ENCODE measurements at regions not wholly inside any gene's neighbourhood (a gene's known extent, or its start where the extent isn't known, plus 50 kb on each side); places are given as distances from the start of the nearest gene placed in this dataset.
A peak's percentile ranks its signal among the peaks of the same experiment; 100 is the strongest.

DNA sequence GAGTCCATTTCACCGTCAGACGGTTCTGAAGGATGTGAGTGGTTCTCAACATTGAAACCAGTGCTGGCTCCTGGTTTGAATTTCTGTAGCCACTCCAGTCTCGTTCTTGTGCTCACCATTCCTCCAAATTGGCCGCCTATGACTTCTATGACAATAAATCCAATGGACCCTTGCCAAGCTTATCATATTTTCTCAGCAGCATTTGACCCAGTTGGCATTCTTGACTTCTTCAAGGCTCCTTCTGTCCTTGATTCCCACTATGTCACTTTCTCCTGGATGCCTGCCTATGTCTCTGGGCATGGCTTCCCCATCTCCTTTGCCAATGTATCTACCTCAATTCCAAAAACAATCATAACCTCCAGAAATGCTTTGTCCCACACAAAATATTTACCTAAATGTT is 756.0 kb upstream of the NRSN1 start:
- no peak for DNase-seq (ENCODE audit: low spot score)

DNA sequence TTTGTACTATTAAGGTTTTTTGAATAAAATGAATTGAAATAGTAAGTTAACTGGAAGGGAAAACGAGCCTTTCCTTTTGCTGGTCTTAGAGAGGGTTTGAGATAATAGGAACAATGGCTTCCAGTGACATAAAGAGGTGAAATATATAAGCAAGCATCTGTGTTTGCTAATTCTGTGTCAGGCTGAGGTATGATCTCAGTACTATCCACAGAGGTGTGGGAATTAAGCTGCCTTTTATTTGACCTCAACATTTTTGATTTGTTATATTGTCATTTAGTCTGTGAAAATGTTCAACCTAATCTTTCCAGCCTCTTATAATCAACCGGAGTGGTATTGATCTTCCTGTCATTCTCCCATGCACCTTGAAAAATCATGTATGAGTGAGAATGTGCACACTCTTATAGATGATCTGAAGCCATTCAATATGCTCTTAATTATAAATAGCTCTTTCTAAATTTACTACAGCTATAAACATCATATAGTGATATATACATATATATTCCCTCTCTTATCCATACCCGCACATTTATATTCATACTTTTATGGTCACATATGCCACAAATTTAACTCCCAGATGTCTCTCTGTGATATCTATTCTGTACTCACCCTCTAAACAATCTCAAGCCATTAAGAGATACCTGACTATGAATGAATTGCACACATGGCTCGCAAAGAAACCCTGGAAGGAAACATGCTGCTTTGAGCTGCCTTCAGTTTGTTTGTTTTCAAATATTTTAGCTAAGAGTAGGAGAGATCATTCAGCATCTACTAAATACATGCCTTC is 754.7 kb upstream of the NRSN1 start:
- DNase-seq (ENCODE audit: low spot score), result no peak

DNA sequence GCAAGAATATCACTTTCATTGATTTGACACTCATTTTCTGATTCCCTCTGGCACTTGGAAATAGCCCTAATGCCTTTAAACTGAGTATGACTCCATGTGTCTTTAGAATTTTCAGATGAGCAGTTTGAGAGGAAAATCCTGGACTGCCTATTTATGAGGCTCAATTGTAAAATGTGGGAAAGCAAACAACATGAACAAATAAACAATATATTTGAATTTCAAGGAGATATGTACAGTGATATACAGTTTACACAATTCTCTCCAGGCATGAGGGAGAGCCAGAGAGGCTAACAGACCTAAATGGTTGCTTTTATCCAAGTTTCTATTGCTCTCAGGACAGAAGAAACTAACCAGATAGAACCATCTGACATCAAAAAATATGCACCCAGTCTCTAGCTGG is 748.2 kb upstream of the NRSN1 start:
- no peak for DNase-seq (ENCODE audit: low spot score)

DNA sequence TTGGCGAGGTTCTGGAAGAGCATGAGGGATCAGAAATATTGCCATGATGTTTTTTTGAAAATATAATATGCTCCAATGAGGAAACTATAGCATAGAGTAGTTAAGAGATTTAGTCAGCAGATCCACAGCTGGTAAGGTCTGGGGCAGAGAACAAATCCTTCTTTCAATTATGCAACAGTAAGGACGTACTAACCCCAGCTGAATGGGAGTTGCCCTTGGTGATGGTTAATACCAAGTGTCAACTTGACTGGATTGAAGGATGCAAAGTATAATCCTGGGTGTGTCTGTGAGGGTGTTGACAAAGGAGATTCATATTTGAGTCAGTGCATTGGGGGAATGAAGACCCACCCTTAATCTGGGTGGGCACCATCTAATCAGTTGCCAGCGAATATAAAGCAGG is 745.5 kb upstream of the NRSN1 start:
- no peak for DNase-seq (ENCODE audit: low spot score)

DNA sequence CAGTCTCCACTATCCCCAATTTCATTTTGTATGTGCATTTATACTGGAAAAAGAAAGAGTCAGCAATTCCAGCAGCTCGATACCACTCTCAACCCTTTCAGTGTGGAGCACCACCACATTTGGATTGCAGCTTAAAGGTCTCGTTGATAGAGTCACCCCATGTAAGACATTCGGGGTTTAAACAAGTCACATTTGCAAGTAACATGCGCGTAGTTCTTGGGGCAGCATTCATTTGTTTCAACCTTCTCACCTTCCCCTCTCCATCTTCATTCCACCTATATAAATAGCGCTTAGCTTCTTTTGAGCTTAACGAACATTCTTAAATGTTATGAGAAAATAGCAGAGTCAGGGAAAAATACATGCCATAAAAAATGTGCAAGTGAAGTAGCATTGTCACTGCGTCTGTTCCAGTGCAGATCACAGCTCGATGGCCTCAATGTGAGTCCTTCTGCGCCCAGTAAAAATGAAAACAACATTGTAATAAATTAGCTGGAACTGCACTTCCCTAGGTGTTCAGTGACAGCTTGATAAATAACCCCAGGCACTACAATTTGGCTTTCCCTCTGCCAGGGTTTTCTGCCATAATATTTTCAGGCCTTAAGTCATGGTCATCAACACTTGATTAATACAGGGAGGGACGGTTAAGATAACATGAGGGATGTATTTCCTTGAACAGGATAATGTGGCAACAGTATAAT is 737.8 kb upstream of the NRSN1 start:
- no peak for DNase-seq (ENCODE audit: low spot score)

DNA sequence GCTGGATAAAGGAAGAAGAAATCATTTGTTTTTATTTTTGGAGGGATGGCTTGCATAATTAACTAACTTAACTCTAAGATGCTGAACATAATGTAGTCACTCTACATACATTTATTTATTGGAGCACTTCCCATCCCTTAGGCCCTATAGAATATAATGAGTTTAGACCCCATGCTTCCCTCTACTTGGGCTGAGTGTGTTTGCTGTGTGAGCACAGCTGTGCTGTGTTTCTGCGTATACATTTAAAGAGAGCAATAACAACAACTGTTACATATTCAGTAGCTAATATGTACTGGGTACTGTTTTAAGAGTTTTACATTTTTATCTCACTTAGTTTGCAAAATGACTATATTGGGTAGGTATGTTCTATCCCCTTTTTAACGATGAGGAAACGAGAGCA is 736.6 kb upstream of the NRSN1 start:
- DNase-seq (ENCODE audit: low spot score), result no peak

DNA sequence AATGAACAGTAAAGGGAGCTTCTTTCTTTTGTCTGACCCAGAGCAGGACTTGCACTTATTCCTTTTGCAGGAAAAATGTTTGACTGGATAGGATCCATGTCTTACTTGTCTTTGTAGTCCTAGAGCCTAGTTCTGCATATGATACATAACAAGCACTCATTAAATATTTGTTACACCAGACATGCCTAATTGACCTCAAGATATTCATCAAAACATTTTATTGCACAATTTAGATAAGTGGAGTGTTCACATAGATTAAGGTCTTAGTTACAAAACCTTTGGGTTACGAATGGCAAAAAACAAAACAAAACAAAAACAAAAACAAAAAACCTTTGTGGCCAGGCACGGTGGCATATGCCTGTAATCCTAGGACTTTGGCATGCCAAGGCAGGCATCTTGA is 735.8 kb upstream of the NRSN1 start:
- DNase-seq (ENCODE audit: low spot score), result no peak

DNA sequence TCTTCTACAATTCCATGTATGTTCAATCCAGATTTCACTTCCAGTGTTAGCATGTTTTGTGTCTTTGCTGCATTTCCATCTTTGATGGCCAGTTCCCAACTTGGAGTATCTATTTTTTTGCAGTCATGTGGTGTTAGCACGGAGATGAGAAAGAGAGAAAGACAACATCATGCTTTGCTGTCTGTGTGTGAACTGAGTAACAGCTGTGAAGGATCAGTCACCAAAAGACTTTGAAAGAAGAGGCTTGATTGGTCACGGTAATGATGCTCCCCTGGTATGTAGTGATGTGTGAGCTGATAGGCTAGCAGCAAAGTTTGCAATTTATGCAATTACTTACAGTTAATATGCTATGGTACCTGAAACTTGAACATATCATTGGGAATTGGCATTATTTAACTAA is 731.3 kb upstream of the NRSN1 start:
- no peak for DNase-seq (ENCODE audit: low spot score)

DNA sequence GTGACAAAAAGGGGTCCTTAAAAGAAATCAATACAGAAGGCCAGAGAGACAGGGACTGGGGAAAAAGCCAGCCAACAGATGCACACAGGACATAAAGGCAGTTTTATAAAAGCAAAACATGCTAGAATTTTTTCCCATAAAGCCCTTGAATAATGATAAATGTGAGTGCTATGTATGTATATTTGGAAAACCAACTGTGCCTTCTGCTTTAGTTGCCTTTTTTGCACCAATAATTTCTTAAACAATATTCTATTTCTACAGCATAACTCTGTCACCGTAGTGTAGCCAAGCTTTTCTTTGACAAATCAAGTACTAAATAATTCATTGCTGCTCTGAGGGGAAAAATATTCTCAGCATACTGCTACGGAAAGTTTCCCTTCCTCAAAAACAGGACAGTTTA is 730.6 kb upstream of the NRSN1 start:
- DNase-seq (ENCODE audit: low spot score), result no peak

DNA sequence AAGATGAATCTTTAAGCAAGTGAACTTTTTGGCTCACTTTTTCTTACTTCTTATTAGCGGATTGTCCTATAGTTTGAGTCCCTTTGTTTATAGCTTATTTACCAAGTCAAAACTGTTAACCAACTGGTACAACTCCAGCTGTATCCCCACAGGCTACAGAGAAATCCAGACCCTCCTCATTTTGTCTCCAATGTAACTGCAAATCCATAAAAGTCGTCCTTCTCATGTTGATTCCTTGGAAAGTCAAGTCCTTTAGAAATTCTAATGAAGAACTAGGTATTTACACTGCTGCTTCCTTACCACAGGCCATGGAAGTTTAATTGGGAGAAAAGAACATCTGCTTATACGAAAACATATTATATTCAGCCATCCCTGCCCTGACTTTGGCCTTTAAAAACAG is 729.1 kb upstream of the NRSN1 start:
- DNase-seq (ENCODE audit: low spot score), result no peak

DNA sequence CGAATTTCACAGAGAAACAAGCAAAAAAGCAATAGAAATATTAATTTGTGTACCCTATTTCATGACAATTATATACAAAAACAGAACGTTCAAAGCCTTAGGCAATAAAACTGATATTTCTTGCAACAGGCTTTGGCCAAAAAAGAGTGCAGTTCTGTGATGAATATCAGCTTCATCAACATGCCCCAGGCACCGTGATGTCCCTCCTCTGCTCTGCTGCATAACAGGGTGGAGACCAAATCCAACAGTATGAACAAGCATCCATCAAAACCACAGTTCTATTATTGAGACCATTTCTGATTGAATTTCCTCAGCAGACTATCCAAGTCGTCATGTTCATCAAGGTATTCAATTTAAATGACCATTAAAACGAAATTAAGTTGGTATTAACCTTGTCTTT is 722.6 kb upstream of the NRSN1 start:
- no peak for DNase-seq (ENCODE audit: low spot score)

DNA sequence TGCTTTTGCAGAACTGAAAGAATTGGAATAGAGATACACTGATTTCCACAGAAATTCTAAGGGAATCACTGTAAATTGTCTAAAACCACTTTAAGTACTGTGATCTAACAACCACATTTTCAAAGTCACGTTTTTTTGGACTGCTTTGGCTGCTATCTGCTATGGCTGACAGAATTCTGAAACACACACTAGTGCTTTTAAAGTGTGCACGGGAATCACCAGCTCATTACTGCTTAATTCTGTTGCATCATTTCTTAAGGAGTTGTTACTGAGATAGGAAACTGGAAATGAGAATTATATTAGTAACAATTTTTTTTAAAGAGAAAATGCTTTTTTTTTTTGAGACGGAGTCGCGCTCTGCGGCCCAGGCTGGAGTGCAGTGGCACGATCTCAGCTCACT is 716.5 kb upstream of the NRSN1 start:
- no peak for DNase-seq (ENCODE audit: low spot score)

DNA sequence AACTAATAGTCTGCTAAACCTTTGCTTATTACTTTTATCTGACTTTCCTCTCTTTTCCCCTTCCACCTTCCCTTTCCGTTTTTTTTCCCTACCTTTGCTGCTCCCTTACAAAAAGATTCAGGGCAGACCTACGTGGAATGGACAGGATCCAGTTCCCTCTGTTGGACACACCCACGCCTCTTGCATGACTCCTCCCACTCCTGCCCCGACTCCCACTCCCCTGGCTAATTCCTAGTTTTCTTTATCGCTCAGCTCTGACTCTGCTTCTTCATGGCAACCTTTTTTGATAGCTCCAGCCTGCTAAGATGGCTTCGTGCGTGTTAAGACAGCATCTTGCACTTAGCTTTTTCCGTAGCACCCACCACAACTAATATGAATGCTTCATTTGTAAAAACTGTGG is 715.6 kb upstream of the NRSN1 start:
- DNase-seq (ENCODE audit: low spot score), result no peak

DNA sequence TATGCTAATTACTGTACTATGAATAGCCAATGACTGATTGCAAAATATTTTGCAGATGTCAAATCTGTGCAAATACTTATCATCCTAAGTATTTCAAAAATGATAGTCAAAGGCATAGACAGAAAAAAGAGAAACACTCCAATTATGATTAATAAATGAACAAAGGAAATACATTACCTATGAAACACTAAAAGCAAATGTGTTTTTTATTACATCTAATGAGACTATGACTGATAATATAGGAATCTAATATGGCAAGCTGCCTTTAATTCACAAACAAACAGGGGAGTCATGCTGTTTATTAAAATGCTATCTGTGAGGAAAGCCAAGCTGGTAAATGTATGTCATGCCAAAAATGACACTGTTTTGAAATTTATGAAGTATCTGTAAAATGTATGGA is 713.2 kb upstream of the NRSN1 start:
- no peak for DNase-seq (ENCODE audit: low spot score)

DNA sequence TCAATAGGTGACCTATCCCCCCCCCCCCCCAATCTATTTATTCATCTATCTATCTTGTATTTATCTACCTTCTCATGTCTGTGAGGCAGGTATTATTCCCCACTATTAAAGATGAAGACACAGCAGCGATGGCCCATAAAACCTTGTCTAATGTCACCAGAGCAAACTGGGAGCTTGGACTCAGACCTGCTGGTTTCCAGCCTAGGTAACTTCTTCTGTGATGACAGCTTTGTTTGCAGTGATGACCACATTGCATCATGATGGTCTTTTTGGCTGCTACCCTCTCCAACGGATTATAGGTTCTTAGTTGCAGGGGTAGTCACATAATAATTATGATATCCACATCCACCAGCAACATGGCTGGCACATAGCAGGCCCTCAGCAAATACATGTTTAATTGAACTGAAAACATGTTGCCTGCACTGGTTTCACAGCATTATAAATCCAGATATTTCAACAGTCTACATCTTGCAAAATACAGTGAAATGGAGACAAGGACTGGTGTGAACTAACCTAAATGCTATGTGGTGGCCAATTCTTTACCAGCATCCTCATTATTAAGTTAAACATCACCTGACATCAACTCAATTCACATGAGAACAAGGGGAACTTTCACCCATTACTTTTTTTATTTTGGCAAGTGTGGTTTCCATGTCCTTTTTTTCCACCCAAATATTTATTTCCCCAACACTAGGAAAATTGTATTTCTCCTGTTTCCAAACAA is 712.5 kb upstream of the NRSN1 start:
- no peak for DNase-seq (ENCODE audit: low spot score)

DNA sequence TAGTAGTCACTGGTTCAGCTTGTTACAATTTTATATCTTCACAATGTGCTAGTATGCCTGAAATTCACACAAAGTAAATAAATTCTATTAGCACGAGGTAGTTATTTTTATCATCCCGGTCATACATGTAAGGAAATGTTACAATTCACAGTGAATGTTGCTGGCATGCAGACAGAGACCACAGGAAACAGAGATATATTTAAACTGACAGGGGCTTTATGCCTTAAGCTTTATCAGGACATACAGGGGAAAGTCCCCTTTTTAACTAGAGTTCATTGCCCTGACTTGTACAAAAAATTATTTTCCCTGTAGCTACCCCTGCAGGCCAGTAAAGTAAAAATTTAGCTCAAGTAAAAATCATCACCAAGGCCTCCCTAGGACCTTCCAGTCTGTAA is 712.0 kb upstream of the NRSN1 start:
- DNase-seq (ENCODE audit: low spot score), result peak; percentile 42

DNA sequence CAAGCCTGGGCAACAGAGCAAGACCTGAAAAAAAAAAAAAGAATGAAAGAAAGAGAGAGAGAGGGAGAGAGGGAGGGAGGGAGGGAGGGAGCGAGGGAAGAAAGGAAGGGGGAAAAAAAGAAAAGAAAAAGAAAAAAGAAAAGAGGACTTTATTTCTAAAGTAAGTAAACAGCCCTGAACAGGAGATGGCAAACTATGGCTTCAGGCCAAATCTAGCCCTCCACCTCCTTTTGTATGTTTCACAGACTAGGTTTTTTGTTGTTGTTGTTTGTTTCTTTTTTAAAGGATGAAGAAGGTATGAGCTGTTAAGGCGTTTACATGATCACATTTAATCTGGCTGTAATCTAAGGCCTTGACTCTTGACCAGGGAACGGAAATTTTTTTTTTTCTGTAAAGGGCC is 711.1 kb upstream of the NRSN1 start:
- no peak for DNase-seq (ENCODE audit: low spot score)

DNA sequence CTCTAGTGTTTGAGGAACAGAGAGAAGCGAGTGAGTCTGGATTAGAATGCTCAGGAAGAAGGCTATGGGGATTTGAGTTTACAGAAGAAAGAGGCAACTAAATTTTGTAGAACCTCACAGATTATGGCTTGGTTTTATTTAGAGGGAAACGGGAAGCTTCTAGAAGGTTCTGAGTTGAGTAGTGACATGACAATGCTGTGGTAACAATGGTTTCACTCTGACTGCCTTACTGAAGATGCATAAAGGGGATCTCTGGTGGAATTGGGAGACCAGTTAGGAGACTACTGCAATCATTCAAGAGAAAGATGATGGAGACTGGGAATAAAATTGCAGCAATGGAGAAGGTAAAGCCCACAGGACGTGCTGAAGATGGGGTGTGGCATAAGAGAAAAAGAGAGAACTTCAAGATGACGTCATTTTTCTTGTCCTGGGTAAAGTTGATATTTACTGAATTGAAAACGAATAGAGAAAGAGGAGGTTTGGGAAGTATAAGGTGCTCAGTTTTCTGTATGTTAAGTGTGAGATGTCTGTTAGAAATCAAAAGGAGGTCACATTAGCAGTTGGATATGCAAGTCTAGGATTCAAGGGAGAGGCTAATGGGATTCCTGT is 710.1 kb upstream of the NRSN1 start:
- DNase-seq (ENCODE audit: low spot score), result no peak

DNA sequence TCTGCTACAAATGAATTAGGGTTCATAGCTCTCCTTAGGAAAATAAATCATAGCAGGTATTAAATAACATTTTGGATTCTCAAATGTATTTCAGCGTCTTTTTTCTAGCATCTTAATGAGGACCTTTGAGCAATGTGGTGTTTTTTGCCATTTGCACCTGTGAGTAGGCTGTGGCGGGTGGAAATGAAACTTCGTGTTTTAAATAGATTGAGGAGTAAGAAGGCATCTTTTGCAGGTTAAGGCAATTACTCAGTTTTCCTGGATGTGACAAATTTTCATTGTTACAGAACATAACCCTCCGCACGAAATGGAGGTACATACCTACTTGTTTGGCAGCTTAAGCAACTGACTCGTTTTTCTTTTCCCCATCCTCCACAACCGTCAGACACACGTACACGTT is 708.9 kb upstream of the NRSN1 start:
- DNase-seq (ENCODE audit: low spot score), result no peak

DNA sequence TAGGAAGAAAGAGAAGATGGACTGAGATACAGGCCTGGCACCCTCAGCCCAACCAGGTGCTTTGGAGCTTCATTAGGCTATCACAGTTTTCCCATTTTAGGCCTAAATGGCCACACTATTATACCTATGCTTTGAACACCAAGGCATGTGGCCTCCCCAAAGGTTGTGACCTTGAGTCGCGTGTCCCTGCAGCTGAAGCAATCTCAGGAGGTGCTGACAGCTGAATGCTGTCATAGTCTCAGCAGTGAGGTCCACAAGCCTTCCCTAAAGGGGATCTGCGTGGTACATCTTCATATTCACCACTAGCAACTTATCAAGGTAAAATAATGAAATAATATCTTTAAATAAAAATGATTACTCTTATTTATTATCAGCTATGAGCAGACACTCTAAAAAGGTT is 707.9 kb upstream of the NRSN1 start:
- no peak for DNase-seq (ENCODE audit: low spot score)

DNA sequence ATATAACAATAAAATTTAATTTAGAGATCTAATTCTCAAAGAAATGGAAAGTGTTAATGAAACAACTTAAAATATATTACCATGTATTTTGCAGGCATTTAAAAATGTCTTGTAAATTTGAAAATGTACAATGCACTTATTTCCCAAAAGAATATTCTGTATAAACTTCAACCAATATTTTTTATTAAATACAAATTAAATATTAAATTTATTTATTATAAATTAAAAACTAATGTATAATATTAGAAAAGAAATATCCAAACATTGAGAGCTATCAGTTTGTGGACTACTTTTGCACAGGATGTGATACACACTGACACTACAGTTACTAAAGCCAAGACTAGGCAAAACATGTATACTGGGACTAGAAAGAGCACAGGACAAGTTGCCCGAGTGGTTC is 707.0 kb upstream of the NRSN1 start:
- no peak for DNase-seq (ENCODE audit: low spot score)

DNA sequence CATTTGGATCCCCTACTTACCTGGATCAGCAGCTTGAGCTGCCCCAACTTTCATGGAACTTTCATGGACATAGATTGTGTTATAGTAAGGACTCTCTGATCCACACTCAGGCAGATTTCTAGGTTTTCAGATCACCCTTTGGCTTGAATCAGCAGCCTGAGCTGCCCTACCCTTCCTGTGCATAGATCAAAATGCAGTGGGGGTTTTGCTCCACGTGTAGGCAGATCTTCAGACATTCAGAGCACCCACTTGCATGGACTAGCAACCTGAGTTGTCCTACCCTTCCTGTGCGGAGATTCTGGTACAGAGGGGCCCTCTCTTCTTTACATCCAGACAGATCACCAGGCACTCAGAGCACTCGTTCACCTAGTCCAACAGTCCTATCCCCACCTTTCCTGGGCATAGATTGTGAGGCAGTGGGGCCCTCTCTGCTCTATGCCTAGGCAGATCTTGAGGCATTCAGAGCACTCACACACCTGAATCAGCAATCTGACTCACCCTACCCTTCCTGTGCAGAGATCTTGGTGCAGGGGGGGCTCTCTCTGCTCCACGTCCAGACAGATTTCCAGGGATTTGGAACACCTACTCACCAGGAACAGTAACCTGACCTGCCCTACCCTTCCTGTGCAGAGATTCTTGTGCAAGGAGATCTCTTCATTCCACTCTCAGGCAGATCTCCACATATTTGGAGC is 705.2 kb upstream of the NRSN1 start:
- DNase-seq (ENCODE audit: low spot score), result no peak

Data from NAMALWA (cell line).